Neural progenitor cell (in vitro differentiated cells): ENCODE measurements at regions not wholly inside any gene's neighbourhood (a gene's known extent, or its start where the extent isn't known, plus 50 kb on each side); places are given as distances from the start of the nearest gene placed in this dataset.

ENCODE experiments used
- DNase-seq: peaks from one replicate; pipeline ENCODE4 v3.0.0-alpha.2; 2016; ENCODE audit warnings: low spot score
- H2AFZ ChIP-seq: fragments of 200-600 bp; sonication (generic); replicated peaks from 2 replicates; pipeline ENCODE4 v1.6.1; 2016; ENCODE audit warnings: antibody characterized with exemption
- H3F3A ChIP-seq: fragments of 200-600 bp; sonication (generic); 2 replicates; pipeline ENCODE4 v1.6.1; 2016; ENCODE audit warnings: antibody characterized with exemption, low read depth
- H3K27ac ChIP-seq: fragments of 200-600 bp; sonication (generic); 2 replicates; pipeline ENCODE4 v1.5.1; 2016; ENCODE audit warnings: mild to moderate bottlenecking
- H3K27me3 ChIP-seq: fragments of 200-600 bp; sonication (generic); 2 replicates; pipeline ENCODE4 v1.6.1; 2016; ENCODE audit warnings: mild to moderate bottlenecking, moderate library complexity
- H3K36me3 ChIP-seq: fragments of 200-600 bp; sonication (generic); 2 replicates; pipeline ENCODE4 v1.5.1; 2016
- H3K4me1 ChIP-seq: fragments of 200-600 bp; sonication (generic); 2 replicates; pipeline ENCODE4 v1.6.1; 2016; ENCODE audit warnings: mixed run types
- H3K4me2 ChIP-seq: fragments of 200-600 bp; sonication (generic); 2 replicates; pipeline ENCODE4 v1.6.1; 2016
- H3K4me3 ChIP-seq: fragments of 200-600 bp; sonication (generic); 2 replicates; pipeline ENCODE4 v1.5.1; 2016
- H3K79me2 ChIP-seq: fragments of 200-600 bp; sonication (generic); 2 replicates; pipeline ENCODE4 v1.6.1; 2016; ENCODE audit warnings: low read depth
- H3K9ac ChIP-seq: fragments of 200-600 bp; sonication (generic); 2 replicates; pipeline ENCODE4 v1.6.1; 2016
- H3K9me3 ChIP-seq: fragments of 200-600 bp; sonication (generic); 2 replicates; pipeline ENCODE4 v1.5.1; 2016; ENCODE audit warnings: low read depth
- H4K20me1 ChIP-seq: fragments of 200-600 bp; sonication (generic); 2 replicates; pipeline ENCODE4 v1.6.1; 2016; ENCODE audit warnings: low read depth
- H3K27ac Mint-ChIP-seq: 3 replicates; pipeline ENCODE4 v1.8.0; 2021; ENCODE audit warnings: mixed read lengths
- H3K27me3 Mint-ChIP-seq: 2 replicates; pipeline ENCODE4 v1.8.0; 2022; ENCODE audit warnings: low read depth, mild to moderate bottlenecking, inconsistent platforms, moderate library complexity, mixed read lengths; ENCODE audit not compliant: insufficient read depth
- H3K36me3 Mint-ChIP-seq: 3 replicates; pipeline ENCODE4 v1.8.0; 2021; ENCODE audit warnings: mixed read lengths
- H3K4me1 Mint-ChIP-seq: 3 replicates; pipeline ENCODE4 v1.8.0; 2021; ENCODE audit warnings: mixed read lengths
- H3K4me3 Mint-ChIP-seq: 3 replicates; pipeline ENCODE4 v1.8.0; 2021; ENCODE audit warnings: mild to moderate bottlenecking, moderate library complexity, mixed read lengths
- H3K9me3 Mint-ChIP-seq: 3 replicates; pipeline ENCODE4 v1.8.0; 2020; ENCODE audit warnings: mixed read lengths
- CTCF ChIP-seq: fragments of 200-600 bp; sonication (generic); IDR thresholded peaks from 2 replicates; pipeline ENCODE4 v1.5.1; 2017; ENCODE audit warnings: antibody characterized with exemption, mild to moderate bottlenecking
- EZH2 ChIP-seq: fragments of 200-600 bp; sonication (generic); IDR thresholded peaks from 2 replicates; pipeline ENCODE4 v1.6.1; 2017; ENCODE audit warnings: antibody characterized with exemption, mild to moderate bottlenecking, moderate library complexity
- EZH2phosphoT487 ChIP-seq: fragments of 200-600 bp; sonication (generic); IDR thresholded peaks from 2 replicates; pipeline ENCODE4 v1.6.1; 2017; ENCODE audit warnings: antibody characterized with exemption

DNA sequence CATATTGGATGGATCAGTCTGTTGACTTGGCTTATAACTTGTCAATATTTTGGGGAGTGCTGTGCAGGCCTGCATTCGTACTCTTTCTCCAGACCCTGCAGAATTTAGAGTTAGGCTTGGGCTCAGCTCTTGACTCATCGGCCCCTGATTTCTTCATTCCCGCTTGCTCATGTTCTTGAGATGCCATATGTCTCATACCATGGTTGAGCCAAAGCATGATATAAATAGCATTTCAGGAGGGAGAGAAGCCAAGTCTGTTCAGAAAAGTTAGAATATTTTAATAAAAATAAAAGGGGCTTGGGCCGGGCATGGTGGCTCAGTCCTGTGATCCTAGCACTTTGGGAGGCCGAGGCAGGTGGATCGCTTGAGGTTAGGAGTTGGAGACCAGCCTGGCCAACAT is 898.1 kb downstream of the TYW1 start:
- H3K27me3 ChIP-seq: no peaks in the 10 kb centered on the region
- Mint-ChIP-seq H3K27me3 (peaks cover 9% of the 10 kb centered on the region), H3K27ac (no peak overlapping the region), H3K36me3 (peaks cover 2% of the 10 kb centered on the region), H3K4me3 (no peak overlapping the region), H3K4me1 (no peaks in the 10 kb centered on the region), H3K9me3 (peaks cover 12% of the 10 kb centered on the region)
- no peaks in the 10 kb centered on the region for H3F3A ChIP-seq
- no peaks in the 10 kb centered on the region for H3K36me3 ChIP-seq
- no peaks in the 10 kb centered on the region for H4K20me1 ChIP-seq
- TF ChIP-seq EZH2 (no peak), EZH2phosphoT487 (no peak), CTCF (no peak)
- H3K4me3 ChIP-seq: no peak overlapping the region
- H3K4me2 ChIP-seq: no peak overlapping the region
- H3K4me1 ChIP-seq: no peaks in the 10 kb centered on the region
- no peak overlapping the region for H3K27ac ChIP-seq
- H3K9ac ChIP-seq: no peak overlapping the region
- H3K9me3 ChIP-seq: no peaks in the 10 kb centered on the region
- H2AFZ ChIP-seq: no peak overlapping the region
- DNase-seq: no peak
- no peaks in the 10 kb centered on the region for H3K79me2 ChIP-seq

GRCh38 chr7:67896721-67897120 is 900.1 kb downstream of the TYW1 start:
- Histone ChIP-seq H3K4me1 (no peaks in the 10 kb centered on the region), H3K27me3 (no peaks in the 10 kb centered on the region), H3K4me2 (no peak overlapping the region), H2AFZ (no peak overlapping the region), H3K9ac (no peak overlapping the region), H3K4me3 (no peak overlapping the region), H3K79me2 (no peaks in the 10 kb centered on the region), H3F3A (no peaks in the 10 kb centered on the region), H3K36me3 (no peaks in the 10 kb centered on the region), H4K20me1 (no peaks in the 10 kb centered on the region), H3K9me3 (no peaks in the 10 kb centered on the region), H3K27ac (no peak overlapping the region)
- no peaks in the 10 kb centered on the region for H3K4me1 Mint-ChIP-seq
- DNase-seq: no peak
- peaks cover 2% of the 10 kb centered on the region for H3K27me3 Mint-ChIP-seq
- no peak overlapping the region for H3K27ac Mint-ChIP-seq
- TF ChIP-seq CTCF: no peak
- no peaks in the 10 kb centered on the region for H3K36me3 Mint-ChIP-seq
- H3K9me3 Mint-ChIP-seq: peaks cover 4% of the 10 kb centered on the region
- no peak overlapping the region for H3K4me3 Mint-ChIP-seq

- no peak overlapping the region for H3K4me3 ChIP-seq
- H3K27me3 ChIP-seq: no peaks in the 10 kb centered on the region
- TF ChIP-seq CTCF (no peak), EZH2 (no peak), EZH2phosphoT487 (no peak)
- no peak overlapping the region for H3K4me2 ChIP-seq
- no peaks in the 10 kb centered on the region for H3K36me3 Mint-ChIP-seq
- no peak overlapping the region for H2AFZ ChIP-seq
- H3K27ac Mint-ChIP-seq: no peak overlapping the region
- no peaks in the 10 kb centered on the region for H4K20me1 ChIP-seq
- no peaks in the 10 kb centered on the region for H3F3A ChIP-seq
- no peak overlapping the region for H3K27ac ChIP-seq
- H3K9me3 Mint-ChIP-seq: peaks cover 4% of the 10 kb centered on the region
- H3K4me1 Mint-ChIP-seq: no peaks in the 10 kb centered on the region
- H3K79me2 ChIP-seq: no peaks in the 10 kb centered on the region
- H3K9ac ChIP-seq: no peak overlapping the region
- no peak overlapping the region for H3K4me3 Mint-ChIP-seq
- no peaks in the 10 kb centered on the region for H3K4me1 ChIP-seq
- no peaks in the 10 kb centered on the region for H3K9me3 ChIP-seq
- no peak for DNase-seq
- no peaks in the 10 kb centered on the region for H3K36me3 ChIP-seq
- H3K27me3 Mint-ChIP-seq: no peaks in the 10 kb centered on the region
Measured at GRCh38 chr7:67900456-67900855, 903.8 kb downstream of the TYW1 start.
